DMS114 treated with DMSO at 0.1 percent for 48 hours (cell line): ENCODE measurements at regions not wholly inside any gene's neighbourhood (a gene's known extent, or its start where the extent isn't known, plus 50 kb on each side); places are given as distances from the start of the nearest gene placed in this dataset.
"Not testable (repeated sequence)": the region's sequence is repeated elsewhere in the genome, so short reads cannot be mapped to it uniquely, and the experiment has no call there.

Experiments
- DNase-seq: peaks from one replicate; lab custom pipeline; 2025; ENCODE audit not compliant: unreplicated experiment; lab: John Stamatoyannopoulos, UW

DNA sequence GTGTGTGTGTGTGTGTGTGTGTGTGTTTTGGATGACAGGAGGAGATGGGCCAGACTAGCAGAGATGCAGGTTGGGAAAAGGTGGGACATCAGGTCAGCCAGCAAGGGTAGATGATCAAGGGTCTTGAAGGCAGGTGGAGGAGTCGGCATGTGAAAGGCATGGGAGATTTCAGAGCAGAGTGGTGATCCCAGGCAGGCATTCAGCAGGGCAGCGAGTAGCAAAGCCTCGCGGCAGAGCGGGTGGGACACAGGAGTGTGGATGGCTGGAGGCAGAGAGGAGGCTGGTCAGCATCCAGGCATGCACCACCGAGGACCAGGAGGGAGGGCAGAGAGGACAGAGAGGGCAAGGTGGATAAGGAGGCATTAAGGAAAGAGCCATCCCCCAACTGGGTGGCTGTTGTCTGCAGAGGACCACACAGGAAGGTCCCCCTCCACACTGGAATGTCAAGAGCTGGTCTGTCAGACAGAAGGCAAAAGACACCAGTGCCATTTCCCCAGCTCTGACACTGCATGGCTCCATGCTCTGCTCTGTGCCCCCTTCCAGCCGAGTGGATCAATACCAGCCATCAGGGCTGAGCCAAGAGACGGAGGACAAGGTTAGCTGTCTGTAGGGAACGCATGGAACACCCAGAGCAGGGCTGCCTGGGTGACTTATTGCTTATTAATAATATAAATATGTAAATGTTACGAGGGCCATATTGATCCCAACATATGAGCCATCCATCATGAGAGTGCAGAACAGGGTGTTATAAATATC, 74.8 kb upstream of the RPL38 start:
- DNase-seq: no peak

DNA sequence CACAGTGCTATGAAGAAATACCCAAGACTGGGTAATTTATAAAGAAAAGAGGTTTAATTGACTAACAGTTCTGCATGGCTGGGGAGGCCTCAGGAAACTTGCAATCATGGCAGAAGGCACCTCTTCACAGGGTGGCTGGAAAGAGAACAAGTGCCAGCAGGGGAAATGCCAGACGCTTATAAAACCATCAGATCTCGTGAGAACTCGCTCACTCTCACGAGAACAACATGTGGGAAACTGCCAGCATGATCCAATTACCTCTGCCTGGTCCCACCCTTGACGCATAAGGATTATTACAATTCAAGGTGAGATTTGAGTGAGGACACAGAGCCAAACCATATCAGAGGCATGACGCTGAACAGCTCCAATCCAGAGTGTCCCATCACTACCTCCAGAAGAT, 73.7 kb upstream of the RPL38 start:
- DNase-seq: not testable (repeated sequence)

GRCh38 chr17:74130276-74130675, 73.2 kb upstream of the RPL38 start:
- no peak for DNase-seq

DNA sequence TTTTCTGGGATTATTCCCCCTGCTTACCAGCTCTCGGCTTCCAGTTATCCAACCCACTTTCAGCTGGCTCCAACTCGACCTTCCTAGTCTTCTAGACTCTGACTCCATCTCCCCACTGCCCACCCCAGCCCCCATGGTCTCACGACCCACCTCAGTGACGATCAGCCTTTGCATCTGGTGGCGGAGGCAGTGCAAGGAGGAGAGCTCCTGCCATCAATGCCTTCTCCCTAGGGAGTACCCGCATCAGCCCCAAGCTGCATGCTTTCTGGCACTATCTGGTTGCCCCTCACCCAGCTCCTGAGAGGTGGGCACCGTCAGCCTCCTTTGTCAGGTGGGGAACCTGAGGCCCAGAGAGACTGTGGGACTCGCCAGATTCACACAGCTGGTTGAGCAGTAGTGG, 72.6 kb upstream of the RPL38 start:
- no peak for DNase-seq

GRCh38 chr17:74132354-74132753, 71.1 kb upstream of the RPL38 start:
- no peak for DNase-seq

DNA sequence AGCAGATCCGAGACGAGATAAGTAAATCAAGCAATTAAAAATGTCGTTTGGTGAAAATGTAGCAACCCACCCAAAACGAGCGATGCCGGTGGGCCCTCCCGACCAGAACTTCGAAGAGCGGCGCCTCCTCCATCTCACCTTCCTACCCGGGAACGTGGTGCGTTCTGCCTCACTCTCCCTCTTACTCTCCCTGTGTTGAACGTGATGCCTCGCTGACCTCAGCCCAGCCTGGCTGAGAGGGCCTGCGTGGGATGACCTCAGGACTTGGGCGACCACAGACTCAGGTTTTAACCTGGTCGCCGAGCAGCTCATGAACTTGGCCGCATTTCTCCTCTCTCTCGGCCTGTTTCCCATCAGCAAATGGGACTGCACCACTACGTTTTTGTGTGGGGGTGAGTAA, 69.7 kb upstream of the RPL38 start:
- DNase-seq: no peak

DNA sequence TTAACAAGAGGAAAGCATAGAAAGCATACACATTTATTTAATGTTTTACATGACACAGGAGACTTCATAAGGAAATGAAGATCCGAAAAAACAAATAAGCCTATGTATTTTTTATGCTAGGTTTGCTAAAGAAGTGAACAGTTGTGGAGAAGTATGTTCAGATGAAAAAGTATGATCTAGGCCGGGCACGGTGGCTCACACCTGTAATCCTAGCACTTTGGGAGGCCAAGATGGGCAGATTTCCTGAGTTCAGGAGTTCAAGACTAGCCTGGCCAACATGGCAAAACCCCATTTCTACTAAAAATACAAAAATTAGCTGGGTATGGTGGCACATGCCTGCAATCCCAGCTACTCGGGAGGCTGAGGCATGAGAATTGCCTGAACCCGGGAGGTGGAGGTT, 69.2 kb upstream of the RPL38 start:
- DNase-seq: not testable (repeated sequence)

- no peak for DNase-seq
Measured at GRCh38 chr17:74134991-74135390, 68.5 kb upstream of the RPL38 start.

DNA sequence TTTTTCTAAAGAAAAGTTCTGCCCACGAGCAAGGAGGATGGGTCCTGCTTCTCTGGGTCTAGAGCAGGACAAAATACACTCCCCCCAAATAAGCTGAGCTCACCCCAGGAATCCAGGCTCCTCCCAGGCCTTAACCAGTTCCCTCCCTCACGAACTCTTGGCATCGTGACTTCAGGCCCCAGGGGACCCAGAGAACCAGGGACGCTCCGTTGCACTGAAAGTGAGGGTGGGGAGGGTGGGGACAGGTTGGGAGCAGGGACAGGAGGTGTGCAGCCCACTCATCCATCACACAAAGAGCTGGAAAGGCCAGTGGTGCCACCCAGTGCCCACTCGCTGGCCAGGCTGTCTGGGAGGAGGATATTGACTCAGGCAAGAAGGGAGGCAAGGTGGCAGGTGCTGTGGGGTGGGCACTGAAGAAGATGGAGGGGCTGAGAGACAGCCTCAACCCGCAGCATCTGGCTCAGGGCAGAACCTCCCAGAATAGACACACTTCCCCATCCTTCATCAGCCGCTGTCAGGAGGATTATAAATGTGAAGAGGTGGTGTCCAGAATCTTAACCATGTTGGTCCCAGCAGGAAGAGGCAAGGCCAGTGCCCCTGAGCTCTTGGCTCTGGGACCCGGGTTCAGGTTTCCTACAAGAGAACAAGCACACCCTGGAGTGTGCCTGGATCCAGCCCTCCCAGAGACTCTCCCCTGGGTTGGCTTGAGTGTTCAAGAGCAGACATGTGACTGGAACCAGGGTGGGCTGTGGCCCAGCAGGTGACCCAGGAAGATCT, 67.9 kb upstream of the RPL38 start:
- DNase-seq: no peak

DNA sequence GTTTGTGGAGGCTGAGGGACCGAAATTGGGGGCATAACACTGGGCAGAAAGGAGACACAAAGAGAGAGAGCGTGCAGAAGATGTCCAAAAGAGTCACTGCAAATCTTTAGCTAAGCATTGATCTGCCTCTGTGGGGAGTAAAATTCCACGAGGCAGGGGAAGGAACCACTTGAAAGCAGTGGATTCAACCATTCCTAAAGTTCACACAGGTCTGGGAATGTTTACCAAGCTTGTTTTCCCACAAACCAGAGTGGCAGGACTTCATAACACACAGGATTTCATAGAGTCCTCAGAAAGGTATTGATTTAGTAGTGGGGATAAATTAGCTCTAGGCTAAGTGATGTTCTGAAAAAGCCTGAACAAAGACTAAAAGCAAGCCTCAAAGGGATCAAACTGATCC, 66.1 kb upstream of the RPL38 start:
- no peak for DNase-seq

GRCh38 chr17:74139120-74139519, 64.4 kb upstream of the RPL38 start:
- DNase-seq: no peak

DNA sequence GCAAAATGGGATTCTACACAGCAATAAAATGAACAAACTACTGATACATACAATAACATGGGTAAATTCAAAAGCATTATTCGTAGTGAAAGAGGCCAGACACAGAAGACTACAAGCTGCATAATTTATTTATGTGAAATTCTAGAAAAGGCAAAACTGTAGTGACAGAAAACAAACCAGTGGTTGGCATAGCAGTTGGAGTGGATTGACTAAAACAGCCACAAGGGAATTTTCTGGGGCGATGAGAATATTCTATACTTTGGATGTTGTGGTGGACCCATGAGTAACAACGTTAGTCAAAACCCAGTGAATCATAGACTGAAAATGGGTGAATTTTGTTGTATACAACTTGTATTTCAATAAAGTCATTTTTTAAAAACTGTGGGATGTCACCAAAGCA, 63.2 kb upstream of the RPL38 start:
- no peak for DNase-seq

- no peak for DNase-seq
Measured at GRCh38 chr17:74141612-74142011, 61.9 kb upstream of the RPL38 start.

DNA sequence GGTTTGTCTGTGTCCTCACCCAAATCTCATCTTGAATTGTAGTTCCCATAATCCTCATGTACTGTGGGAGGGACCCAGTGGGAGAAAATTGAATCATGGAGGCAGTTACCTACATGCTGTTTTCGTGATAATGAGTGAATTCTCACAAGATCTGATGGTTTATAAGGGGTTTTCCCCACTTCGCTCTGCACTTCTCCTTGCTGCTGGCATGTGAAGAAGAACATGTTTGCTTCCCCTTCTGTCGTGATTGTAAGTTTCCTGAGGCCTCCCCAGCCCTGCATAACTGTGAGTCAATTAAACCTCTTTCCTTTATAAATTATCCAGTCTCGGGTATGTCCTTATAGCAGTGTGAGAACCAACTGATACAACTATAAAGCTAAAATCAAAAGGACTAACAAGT, 60.2 kb upstream of the RPL38 start:
- DNase-seq: not testable (repeated sequence)

GRCh38 chr17:74145756-74146155, 57.7 kb upstream of the RPL38 start:
- DNase-seq: no peak

- DNase-seq: no peak
Measured at GRCh38 chr17:74146196-74146595, 57.3 kb upstream of the RPL38 start.

GRCh38 chr17:74147056-74147835, 56.2 kb upstream of the RPL38 start:
- no peak for DNase-seq

DNA sequence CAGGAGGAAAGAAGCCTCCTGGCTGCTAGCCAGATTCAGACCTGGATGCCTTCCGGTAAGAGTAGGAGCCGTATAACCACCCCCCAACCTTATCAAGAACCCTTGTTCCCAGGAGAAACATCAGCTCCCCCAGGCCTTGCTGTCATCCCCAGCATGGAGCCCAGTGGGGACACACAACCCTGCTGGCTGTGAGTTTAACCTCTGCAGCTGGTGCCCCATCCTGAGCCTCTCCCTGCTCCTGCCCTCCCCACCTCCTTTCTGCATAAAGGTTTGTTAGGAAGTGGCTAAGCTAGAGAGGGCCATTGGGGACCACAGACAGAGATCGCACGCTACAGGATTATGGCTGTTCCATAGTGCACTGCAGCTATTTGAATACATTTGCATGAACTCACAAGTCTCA, 55.5 kb upstream of the RPL38 start:
- DNase-seq: no peak

DNA sequence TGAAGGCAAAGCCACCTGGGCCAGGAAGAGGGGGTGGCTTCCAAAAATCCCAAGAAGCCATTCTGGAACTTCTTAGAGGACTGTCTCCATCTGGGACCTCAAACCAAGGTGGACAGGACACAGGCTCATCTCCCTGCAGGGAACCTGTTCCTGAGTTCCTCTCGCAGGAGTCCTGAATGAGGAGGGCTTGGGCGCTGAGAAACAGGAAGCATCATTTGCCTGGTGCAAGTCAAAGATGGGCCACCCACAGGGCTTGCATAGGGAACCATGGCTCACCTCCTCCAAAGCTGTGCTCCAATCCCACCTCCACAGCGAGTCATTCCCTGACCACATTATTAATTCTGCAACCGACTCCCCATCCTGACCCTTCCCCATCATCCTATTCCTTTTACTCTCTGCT, 55.0 kb upstream of the RPL38 start:
- no peak for DNase-seq

- DNase-seq: no peak
Measured at GRCh38 chr17:74148901-74149596, 54.4 kb upstream of the RPL38 start.
